Naive thymus-derived CD4-positive, alpha-beta T cell (primary cell): ENCODE measurements at regions not wholly inside any gene's neighbourhood (a gene's known extent, or its start where the extent isn't known, plus 50 kb on each side); places are given as distances from the start of the nearest gene placed in this dataset.
"Not testable (repeated sequence)": the region's sequence is repeated elsewhere in the genome, so short reads cannot be mapped to it uniquely, and the experiment has no call there.

Experiments
- ATAC-seq: fragments of 150-1000 bp; cut with Tn5 transposase; 2 replicates; pipeline ENCODE4 v1.10.0; 2021; ENCODE audit warnings: mild to moderate bottlenecking, moderate library complexity
- CTCF ChIA-PET: fragments of 350-600 bp; sonication (Branson Sonifier 250); formaldehyde crosslinking; loops from one replicate; lab custom pipeline; 2021; ENCODE audit warnings: antibody characterized with exemption; lab: Charles Lee
- POLR2A ChIA-PET: fragments of 350-600 bp; sonication (Branson Sonifier 250); formaldehyde crosslinking; loops from one replicate; lab custom pipeline; 2021; ENCODE audit warnings: antibody characterized with exemption, inconsistent platforms; lab: Charles Lee
- DNase-seq, 9 donors: peaks; one replicate each; pipeline versions ENCODE4 v3.0.0 to v3.0.0-alpha.2; 2020 to 2022; ENCODE audit warnings: mixed read lengths in 1 of 9
- H3K27ac ChIP-seq: one replicate; pipeline ENCODE4 v1.7.0; 2013; ENCODE audit warnings: mild to moderate bottlenecking, low read depth, low read length, moderate library complexity
- H3K27me3 ChIP-seq, 2 donors: one replicate each; pipeline ENCODE4 v1.7.0; 2013; ENCODE audit warnings: low read length in 2 of 2, mild to moderate bottlenecking in 2 of 2, moderate library complexity in 2 of 2; ENCODE audit not compliant: control insufficient read depth in 2 of 2, insufficient read depth in 2 of 2
- H3K36me3 ChIP-seq, 3 experiments: 1 replicate in 2 of 3; 2 replicates in 1 of 3; pipeline ENCODE4 v1.7.0; 2013; ENCODE audit warnings: low read length in 3 of 3, mild to moderate bottlenecking in 3 of 3, moderate library complexity in 1 of 3; ENCODE audit not compliant: insufficient read depth in 3 of 3, control insufficient read depth in 2 of 3
- H3K4me1 ChIP-seq, 2 donors: one replicate each; pipeline ENCODE4 v1.7.0; 2013; ENCODE audit warnings: low read length in 2 of 2, mild to moderate bottlenecking in 2 of 2, moderate library complexity in 1 of 2; ENCODE audit not compliant: control insufficient read depth in 2 of 2, insufficient read depth in 2 of 2
- H3K4me3 ChIP-seq: 2 replicates; pipeline ENCODE4 v1.7.0; 2013; ENCODE audit warnings: mild to moderate bottlenecking, low read length
- H3K9me3 ChIP-seq, 3 experiments: 1 replicate in 2 of 3; 2 replicates in 1 of 3; pipeline ENCODE4 v1.7.0; 2013; ENCODE audit warnings: low read length in 3 of 3; ENCODE audit not compliant: control insufficient read depth in 2 of 3
- H3K27ac Mint-ChIP-seq, 9 donors: one replicate each; pipeline ENCODE4 v1.8.0; 2020 to 2022; ENCODE audit warnings: mixed read lengths in 9 of 9, mild to moderate bottlenecking in 8 of 9, moderate library complexity in 5 of 9, inconsistent platforms in 2 of 9
- H3K27me3 Mint-ChIP-seq, 5 donors: one replicate each; pipeline ENCODE4 v1.8.0; 2021 to 2022; ENCODE audit warnings: mixed read lengths in 5 of 5, mild to moderate bottlenecking in 1 of 5
- H3K36me3 Mint-ChIP-seq, 5 donors: one replicate each; pipeline ENCODE4 v1.8.0; 2020 to 2022; ENCODE audit warnings: mixed read lengths in 5 of 5, mild to moderate bottlenecking in 3 of 5, inconsistent platforms in 1 of 5
- H3K4me1 Mint-ChIP-seq, 7 donors: one replicate each; pipeline ENCODE4 v1.8.0; 2020 to 2022; ENCODE audit warnings: mixed read lengths in 7 of 7, mild to moderate bottlenecking in 3 of 7, inconsistent platforms in 1 of 7
- H3K4me3 Mint-ChIP-seq, 10 donors: one replicate each; pipeline ENCODE4 v1.8.0; 2020 to 2022; ENCODE audit warnings: mild to moderate bottlenecking in 10 of 10, mixed read lengths in 10 of 10, moderate library complexity in 6 of 10, inconsistent platforms in 2 of 10
- H3K9me3 Mint-ChIP-seq, 11 donors: one replicate each; pipeline ENCODE4 v1.8.0; 2020 to 2022; ENCODE audit warnings: mixed read lengths in 11 of 11, mild to moderate bottlenecking in 4 of 11, inconsistent platforms in 1 of 11, moderate library complexity in 1 of 11
- intact Hi-C, 2 donors: fragments of 100-400 bp; cut with micrococcal nuclease; formaldehyde crosslinking; loops; one replicate each; pipeline ENCODE4 v1.15.1; 2023

GRCh38 chr4:110869862-110870572 lies 247.1 kb upstream of the PITX2 start:
- Mint-ChIP-seq H3K9me3 (peaks cover 0 to 6% (median 0%) of the 10 kb centered on the region in 11 donors), H3K4me3 (no peak overlapping the region), H3K27me3 (no peaks in the 10 kb centered on the region), H3K27ac (no peak overlapping the region), H3K4me1 (peaks cover 0 to 4% (median 0%) of the 10 kb centered on the region in 7 donors), H3K36me3 (no peaks in the 10 kb centered on the region)
- Histone ChIP-seq H3K27ac (no peak overlapping the region), H3K27me3 (no peaks in the 10 kb centered on the region), H3K4me3 (no peak overlapping the region), H3K36me3 (no peaks in the 10 kb centered on the region), H3K4me1 (no peaks in the 10 kb centered on the region), H3K9me3 (no peaks in the 10 kb centered on the region)
- ChIA-PET POLR2A (no interaction called here), CTCF (no interaction called here)
- DNase-seq (no peak), ATAC-seq (no peak)
- intact Hi-C loops, result no loop called here

GRCh38 chr4:110876214-110876613 lies 253.3 kb upstream of the PITX2 start:
- H3K36me3 Mint-ChIP-seq, POLR2A ChIA-PET, intact Hi-C loops, H3K4me3 ChIP-seq, CTCF ChIA-PET, H3K27ac Mint-ChIP-seq, H3K4me1 Mint-ChIP-seq, H3K9me3 ChIP-seq, H3K27me3 Mint-ChIP-seq, H3K36me3 ChIP-seq, H3K4me3 Mint-ChIP-seq, ATAC-seq, H3K27me3 ChIP-seq, DNase-seq, H3K27ac ChIP-seq, H3K4me1 ChIP-seq, H3K9me3 Mint-ChIP-seq: not testable (repeated sequence)

- peaks cover 0 to 3% (median 0%) of the 10 kb centered on the region in 5 donors for H3K36me3 Mint-ChIP-seq
- intact Hi-C loops, result no loop called here
- CTCF ChIA-PET, result no interaction called here
Measured at GRCh38 chr4:110876866-110877265, 254.0 kb upstream of the PITX2 start.

GRCh38 chr4:110877778-110878370 lies 255.0 kb upstream of the PITX2 start:
- ATAC-seq (no peak), DNase-seq (no peak)
- H3K4me1 ChIP-seq, result no peaks in the 10 kb centered on the region
- CTCF ChIA-PET, result no interaction called here
- Mint-ChIP-seq H3K27me3 (peaks cover 0 to 9% (median 0%) of the 10 kb centered on the region in 5 donors), H3K4me1 (peaks cover 0 to 4% (median 0%) of the 10 kb centered on the region in 7 donors), H3K9me3 (peaks cover 0 to 10% (median 3%) of the 10 kb centered on the region in 11 donors), H3K36me3 (peaks cover 0 to 3% (median 0%) of the 10 kb centered on the region in 5 donors), H3K4me3 (no peak overlapping the region), H3K27ac (no peak overlapping the region)
- no peaks in the 10 kb centered on the region for H3K9me3 ChIP-seq
- POLR2A ChIA-PET, result no interaction called here
- no peak overlapping the region for H3K4me3 ChIP-seq
- intact Hi-C loops, result no loop called here
- no peaks in the 10 kb centered on the region for H3K36me3 ChIP-seq
- H3K27ac ChIP-seq, result no peak overlapping the region
- no peaks in the 10 kb centered on the region for H3K27me3 ChIP-seq

More at GRCh38 chr4:110876866-110877265, 254.0 kb upstream of the PITX2 start:
- no peak overlapping the region for H3K4me3 Mint-ChIP-seq
- Histone ChIP-seq H3K9me3 (no peaks in the 10 kb centered on the region), H3K4me3 (no peak overlapping the region), H3K4me1 (no peaks in the 10 kb centered on the region), H3K27me3 (no peaks in the 10 kb centered on the region), H3K36me3 (no peaks in the 10 kb centered on the region), H3K27ac (no peak overlapping the region)
- H3K9me3 Mint-ChIP-seq, result peaks cover 0 to 10% (median 3%) of the 10 kb centered on the region in 11 donors
- DNase-seq (no peak), ATAC-seq (no peak)
- H3K4me1 Mint-ChIP-seq, result peaks cover 0 to 4% (median 0%) of the 10 kb centered on the region in 7 donors
- POLR2A ChIA-PET, result no interaction called here
- no peak overlapping the region for H3K27ac Mint-ChIP-seq
- H3K27me3 Mint-ChIP-seq, result peaks cover 0 to 9% (median 0%) of the 10 kb centered on the region in 5 donors

- no peak for ATAC-seq
- Mint-ChIP-seq H3K36me3 (peaks cover 0 to 3% (median 0%) of the 10 kb centered on the region in 5 donors), H3K9me3 (peaks cover 0 to 10% (median 3%) of the 10 kb centered on the region in 11 donors), H3K27me3 (peaks cover 0 to 9% (median 0%) of the 10 kb centered on the region in 5 donors), H3K4me1 (peaks cover 0 to 4% (median 0%) of the 10 kb centered on the region in 7 donors), H3K27ac (no peak overlapping the region), H3K4me3 (no peak overlapping the region)
- ChIA-PET POLR2A (no interaction called here), CTCF (no interaction called here)
- Histone ChIP-seq H3K4me3 (no peak overlapping the region), H3K27me3 (no peaks in the 10 kb centered on the region), H3K36me3 (no peaks in the 10 kb centered on the region), H3K4me1 (no peaks in the 10 kb centered on the region), H3K27ac (no peak overlapping the region), H3K9me3 (no peaks in the 10 kb centered on the region)
- intact Hi-C loops, result no loop called here
- no peak for DNase-seq
Measured at GRCh38 chr4:110878413-110878812, 255.5 kb upstream of the PITX2 start.

- H3K4me3 Mint-ChIP-seq, result no peak overlapping the region
- ATAC-seq, result no peak
- DNase-seq, result no peak
- no peak overlapping the region for H3K27ac Mint-ChIP-seq
- H3K9me3 Mint-ChIP-seq, result peaks cover 0 to 10% (median 3%) of the 10 kb centered on the region in 11 donors
- Histone ChIP-seq H3K27me3 (no peaks in the 10 kb centered on the region), H3K36me3 (no peaks in the 10 kb centered on the region), H3K9me3 (no peaks in the 10 kb centered on the region), H3K4me1 (no peaks in the 10 kb centered on the region), H3K27ac (no peak overlapping the region), H3K4me3 (no peak overlapping the region)
- peaks cover 0 to 9% (median 0%) of the 10 kb centered on the region in 5 donors for H3K27me3 Mint-ChIP-seq
- intact Hi-C loops, result no loop called here
- ChIA-PET CTCF (no interaction called here), POLR2A (no interaction called here)
- peaks cover 0 to 3% (median 0%) of the 10 kb centered on the region in 5 donors for H3K36me3 Mint-ChIP-seq
- H3K4me1 Mint-ChIP-seq, result peaks cover 0 to 4% (median 0%) of the 10 kb centered on the region in 7 donors
Measured at GRCh38 chr4:110878956-110879355, 256.1 kb upstream of the PITX2 start.

GRCh38 chr4:110886270-110886669 lies 263.4 kb upstream of the PITX2 start:
- H3K27me3 ChIP-seq, result no peaks in the 10 kb centered on the region
- H3K36me3 ChIP-seq, result no peaks in the 10 kb centered on the region
- Mint-ChIP-seq H3K27me3 (no peaks in the 10 kb centered on the region), H3K36me3 (no peaks in the 10 kb centered on the region), H3K27ac (no peak overlapping the region), H3K4me3 (no peak overlapping the region), H3K4me1 (no peaks in the 10 kb centered on the region), H3K9me3 (peaks cover 0 to 6% (median 3%) of the 10 kb centered on the region in 11 donors)
- CTCF ChIA-PET, result no interaction called here
- ATAC-seq (no peak), DNase-seq (no peak)
- no peak overlapping the region for H3K27ac ChIP-seq
- H3K4me1 ChIP-seq, result no peaks in the 10 kb centered on the region
- H3K9me3 ChIP-seq, result no peaks in the 10 kb centered on the region
- no peak overlapping the region for H3K4me3 ChIP-seq
- POLR2A ChIA-PET, result no interaction called here
- intact Hi-C loops, result no loop called here
